ENCODE measurements at regions not wholly inside any gene's neighbourhood (a gene's known extent, or its start where the extent isn't known, plus 50 kb on each side); places are given as distances from the start of the nearest gene placed in this dataset.

DNA sequence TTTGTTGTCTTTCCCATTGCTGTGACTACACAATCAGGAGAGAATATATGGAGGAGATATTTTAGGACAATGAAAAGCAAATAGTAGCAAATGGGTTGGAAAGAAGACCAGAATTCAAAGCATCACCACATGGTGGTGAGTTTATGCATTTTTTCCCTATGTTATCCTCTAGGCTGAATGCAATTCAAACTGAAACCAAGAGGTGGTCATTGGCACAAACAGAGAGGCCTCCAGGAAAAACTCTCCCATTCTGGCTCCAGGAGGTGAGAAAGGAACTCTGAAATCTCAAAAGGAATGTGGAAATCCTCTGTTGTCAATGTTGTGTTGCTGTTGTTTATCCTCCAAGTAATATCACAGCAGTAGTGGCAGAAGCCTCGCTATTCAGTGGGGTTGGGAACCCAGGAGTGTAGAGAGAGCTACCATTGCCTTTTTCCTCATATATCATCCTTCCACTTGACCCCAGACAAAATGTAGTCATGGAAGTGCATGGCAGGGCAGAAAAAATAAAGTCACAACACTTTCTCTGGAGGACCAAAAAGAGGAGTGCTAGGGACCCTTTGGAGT is 819.1 kb downstream of the GRID1 start:
- DNase-seq (no peak), ATAC-seq (no peak)
- TF ChIP-seq, protein P1, sequence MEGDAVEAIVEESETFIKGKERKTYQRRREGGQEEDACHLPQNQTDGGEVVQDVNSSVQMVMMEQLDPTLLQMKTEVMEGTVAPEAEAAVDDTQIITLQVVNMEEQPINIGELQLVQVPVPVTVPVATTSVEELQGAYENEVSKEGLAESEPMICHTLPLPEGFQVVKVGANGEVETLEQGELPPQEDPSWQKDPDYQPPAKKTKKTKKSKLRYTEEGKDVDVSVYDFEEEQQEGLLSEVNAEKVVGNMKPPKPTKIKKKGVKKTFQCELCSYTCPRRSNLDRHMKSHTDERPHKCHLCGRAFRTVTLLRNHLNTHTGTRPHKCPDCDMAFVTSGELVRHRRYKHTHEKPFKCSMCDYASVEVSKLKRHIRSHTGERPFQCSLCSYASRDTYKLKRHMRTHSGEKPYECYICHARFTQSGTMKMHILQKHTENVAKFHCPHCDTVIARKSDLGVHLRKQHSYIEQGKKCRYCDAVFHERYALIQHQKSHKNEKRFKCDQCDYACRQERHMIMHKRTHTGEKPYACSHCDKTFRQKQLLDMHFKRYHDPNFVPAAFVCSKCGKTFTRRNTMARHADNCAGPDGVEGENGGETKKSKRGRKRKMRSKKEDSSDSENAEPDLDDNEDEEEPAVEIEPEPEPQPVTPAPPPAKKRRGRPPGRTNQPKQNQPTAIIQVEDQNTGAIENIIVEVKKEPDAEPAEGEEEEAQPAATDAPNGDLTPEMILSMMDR (IDR thresholded peaks at IDR 0.05): no peak
- no peak overlapping the region for H3K27ac Mint-ChIP-seq
- CTCF ChIA-PET: no interaction called here
- peaks cover 19% of the 10 kb centered on the region for H3K27me3 Mint-ChIP-seq
- no peaks in the 10 kb centered on the region for H3K9me3 Mint-ChIP-seq
- H3K4me3 Mint-ChIP-seq: no peak overlapping the region
- POLR2A ChIA-PET: no interaction called here
- H3K4me1 Mint-ChIP-seq (ENCODE audit: low read depth): no peaks in the 10 kb centered on the region
- intact Hi-C loops (cut with micrococcal nuclease): no loop called here
- H3K36me3 Mint-ChIP-seq (ENCODE audit: low read depth): no peaks in the 10 kb centered on the region

DNA sequence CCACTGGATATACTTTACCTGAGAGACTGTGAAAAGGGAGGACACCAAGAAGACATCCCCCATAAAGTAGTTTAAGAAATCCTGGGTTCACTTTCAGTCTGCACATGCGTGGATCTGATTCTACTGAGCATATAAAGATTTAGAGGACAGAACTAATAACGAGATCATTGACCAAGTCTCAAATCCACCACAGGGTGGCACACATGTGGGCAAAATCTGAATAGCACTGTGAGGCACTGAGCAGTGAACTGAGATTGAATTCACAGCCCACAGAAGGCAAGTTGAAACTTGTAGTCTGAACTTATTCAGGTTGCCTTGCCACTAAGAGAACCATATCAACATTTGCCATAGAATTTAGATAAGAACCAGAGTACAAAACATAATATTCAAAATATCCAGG is 818.6 kb downstream of the GRID1 start:
- no peaks in the 10 kb centered on the region for H3K36me3 Mint-ChIP-seq (ENCODE audit: low read depth)
- no peaks in the 10 kb centered on the region for H3K9me3 Mint-ChIP-seq
- peak; percentile 30 for DNase-seq
- TF ChIP-seq, protein P1 (IDR thresholded peaks at IDR 0.05): no peak
- ChIA-PET CTCF (no interaction called here), POLR2A (no interaction called here)
- intact Hi-C loops (cut with micrococcal nuclease): no loop called here
- H3K27me3 Mint-ChIP-seq: peaks cover 19% of the 10 kb centered on the region
- ATAC-seq: no peak
- no peak overlapping the region for H3K4me3 Mint-ChIP-seq
- H3K4me1 Mint-ChIP-seq (ENCODE audit: low read depth): no peaks in the 10 kb centered on the region
- H3K27ac Mint-ChIP-seq: no peak overlapping the region

All from activated CD8-positive, alpha-beta T cell treated with anti-CD3 and anti-CD28 coated beads for 36 hours (primary cell).